Muscle of leg (tissue), 3 donors: ENCODE measurements at regions not wholly inside any gene's neighbourhood (a gene's known extent, or its start where the extent isn't known, plus 50 kb on each side); places are given as distances from the start of the nearest gene placed in this dataset.

Source experiments
- DNase-seq: peaks from one replicate; pipeline ENCODE4 v3.0.0; 2013
- H3K27ac ChIP-seq: one replicate; pipeline ENCODE4 v1.5.1; 2013; ENCODE audit warnings: mild to moderate bottlenecking, low read length, control low read depth
- H3K27me3 ChIP-seq: one replicate; pipeline ENCODE4 v1.6.1; 2013; ENCODE audit warnings: low read length; ENCODE audit not compliant: control insufficient read depth, insufficient read depth
- H3K36me3 ChIP-seq: one replicate; pipeline ENCODE4 v1.6.1; 2013; ENCODE audit warnings: low read length; ENCODE audit not compliant: control insufficient read depth, insufficient read depth
- H3K4me1 ChIP-seq: one replicate; pipeline ENCODE4 v1.6.1; 2013; ENCODE audit warnings: low read length; ENCODE audit not compliant: control insufficient read depth, insufficient read depth
- H3K4me3 ChIP-seq: one replicate; pipeline ENCODE4 v1.5.1; 2013; ENCODE audit warnings: low read length, control low read depth
- H3K9me3 ChIP-seq: replicated peaks from 2 replicates; pipeline ENCODE4 v1.6.1; 2013; ENCODE audit warnings: low read depth, low read length; ENCODE audit not compliant: control insufficient read depth
- WGBS: methylation state at CpG from one replicate; pipeline ENCODE4 v1.1.5; 2013; ENCODE audit warnings: missing lambda C conversion rate; ENCODE audit not compliant: insufficient coverage; 5-methylcytosine and 5-hydroxymethylcytosine counted together

DNA sequence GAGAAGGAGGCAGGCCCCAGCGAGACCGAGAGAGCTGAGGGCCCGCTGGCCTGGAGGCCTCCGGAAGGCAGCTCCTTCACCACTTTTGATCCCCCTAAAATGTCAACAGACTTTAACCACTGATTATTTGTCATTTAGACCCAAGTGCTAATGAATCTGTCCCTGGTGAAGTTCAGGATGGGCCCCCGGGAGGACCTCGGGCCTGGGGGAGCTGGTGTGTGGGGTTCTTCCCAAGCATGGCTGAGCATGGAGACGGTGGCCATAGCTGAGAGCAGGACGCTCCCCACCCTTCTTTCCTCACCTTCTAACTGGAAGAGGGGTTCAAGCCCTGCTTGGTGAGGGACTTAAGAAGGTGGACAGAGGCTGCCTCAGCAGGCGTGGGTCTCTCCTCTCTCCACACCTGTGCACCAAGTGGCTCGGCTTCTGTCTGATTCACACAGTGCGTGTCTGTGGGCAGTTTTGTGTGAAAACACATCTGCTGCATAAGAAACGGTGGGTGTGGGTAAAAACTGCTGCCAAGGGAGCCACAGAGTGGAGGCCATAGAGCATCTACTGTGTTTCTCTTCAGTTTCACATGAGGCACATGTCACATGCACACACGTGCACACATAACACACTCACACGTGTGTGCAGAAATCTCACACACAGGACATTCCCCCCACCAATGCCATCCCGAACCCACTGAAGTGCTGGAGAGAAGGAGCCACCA lies 53.5 kb upstream of the VIPR2 start:
- WGBS: 84% methylated on average over 5 of the region's 15 CpGs
- no peak for DNase-seq
- H3K36me3 ChIP-seq: no peaks in the 10 kb centered on the region
- H3K27me3 ChIP-seq: no peaks in the 10 kb centered on the region
- no peak overlapping the region for H3K27ac ChIP-seq
- no peak overlapping the region for H3K4me3 ChIP-seq
- peaks cover 8% of the 10 kb centered on the region for H3K4me1 ChIP-seq
- H3K9me3 ChIP-seq: no peaks in the 10 kb centered on the region

DNA sequence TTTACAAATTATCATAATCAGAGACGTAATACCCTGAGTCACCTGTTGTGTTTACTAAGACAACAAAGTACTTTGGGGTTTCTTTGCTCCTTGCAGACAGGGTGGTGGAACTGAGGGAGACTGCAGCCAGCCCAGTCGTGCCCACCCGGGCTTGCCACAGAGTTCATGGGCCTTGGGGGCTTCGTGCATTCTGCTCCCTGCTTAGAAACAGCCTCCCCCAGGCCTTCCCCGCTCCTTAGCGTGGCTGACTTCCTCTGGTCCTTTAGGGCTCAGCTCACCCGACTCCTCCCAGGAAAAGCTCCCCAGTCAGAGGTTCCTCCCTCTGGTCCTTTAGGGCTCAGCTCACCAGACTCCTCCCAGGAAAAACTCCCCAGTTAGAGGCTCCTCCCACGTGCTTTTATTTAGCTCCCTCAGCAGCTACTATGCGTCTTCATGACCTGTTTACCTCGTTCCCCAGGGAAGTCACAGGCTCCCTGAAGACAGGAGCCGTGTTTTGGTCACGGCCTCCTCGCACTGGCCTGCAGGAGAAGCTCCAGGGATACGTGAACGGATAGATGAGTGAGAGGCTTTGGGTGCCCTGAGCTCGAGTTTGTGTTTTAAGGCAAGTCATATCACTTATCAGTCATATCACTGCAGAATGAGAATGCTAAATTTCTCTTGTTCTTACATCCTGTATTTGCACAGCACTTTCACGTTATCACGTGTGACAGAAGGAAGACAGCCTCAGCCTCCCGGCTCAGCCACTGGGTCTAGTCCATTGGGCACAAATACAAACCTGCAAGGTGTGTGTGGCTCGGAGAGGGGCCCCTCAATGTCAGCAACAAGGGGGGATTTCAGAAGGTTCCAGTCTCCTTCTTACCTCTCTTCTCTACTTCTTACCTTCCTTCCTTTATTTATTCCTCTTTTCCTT lies 52.7 kb upstream of the VIPR2 start:
- no peaks in the 10 kb centered on the region for H3K36me3 ChIP-seq
- H3K4me1 ChIP-seq: peaks cover 14% of the 10 kb centered on the region
- H3K9me3 ChIP-seq: no peaks in the 10 kb centered on the region
- DNase-seq: peak; percentile 49
- H3K27ac ChIP-seq: no peak overlapping the region
- no peak overlapping the region for H3K4me3 ChIP-seq
- H3K27me3 ChIP-seq: no peaks in the 10 kb centered on the region
- 41% methylated on average over 12 of the region's 20 CpGs for WGBS

- WGBS: 67% methylated on average over 3 of the region's 8 CpGs
- no peaks in the 10 kb centered on the region for H3K36me3 ChIP-seq
- H3K4me1 ChIP-seq: peaks cover 16% of the 10 kb centered on the region
- no peak overlapping the region for H3K4me3 ChIP-seq
- H3K9me3 ChIP-seq: no peaks in the 10 kb centered on the region
- H3K27ac ChIP-seq: no peak overlapping the region
- no peak for DNase-seq
- no peaks in the 10 kb centered on the region for H3K27me3 ChIP-seq
Observed at GRCh38 chr7:159196584-159196983, 51.9 kb upstream of the VIPR2 start.

GRCh38 chr7:159195946-159196345 lies 51.3 kb upstream of the VIPR2 start:
- Histone ChIP-seq H3K9me3 (no peaks in the 10 kb centered on the region), H3K4me1 (peaks cover 17% of the 10 kb centered on the region), H3K4me3 (no peak overlapping the region), H3K27ac (no peak overlapping the region), H3K27me3 (no peaks in the 10 kb centered on the region), H3K36me3 (no peaks in the 10 kb centered on the region)
- 52% methylated on average over 4 of the region's 5 CpGs for WGBS
- DNase-seq: peak; percentile 63
